ENCODE measurements at regions not wholly inside any gene's neighbourhood (a gene's known extent, or its start where the extent isn't known, plus 50 kb on each side); places are given as distances from the start of the nearest gene placed in this dataset.

DNA sequence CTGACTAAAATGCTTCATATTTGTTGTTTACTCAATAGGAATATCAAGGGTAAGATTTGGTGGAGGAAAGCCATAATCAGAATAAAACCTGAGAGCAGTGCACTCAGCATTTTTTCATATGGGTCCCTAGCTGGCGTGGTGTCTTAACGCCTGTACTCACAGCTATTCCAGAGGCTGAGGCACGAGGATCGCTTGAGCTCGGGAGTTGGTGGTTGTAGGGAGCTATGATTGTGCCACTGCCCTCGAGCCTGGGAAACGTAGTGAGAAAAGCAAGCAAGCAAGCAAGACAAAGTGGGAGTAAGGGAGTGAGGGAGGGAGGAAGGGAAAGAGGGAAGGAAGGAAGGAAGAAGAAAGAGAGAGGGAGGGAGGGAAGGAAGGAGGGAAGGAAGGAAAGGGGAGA lies 242.5 kb downstream of the OR4C45 start (continued):
- TF ChIP-seq, protein P1, sequence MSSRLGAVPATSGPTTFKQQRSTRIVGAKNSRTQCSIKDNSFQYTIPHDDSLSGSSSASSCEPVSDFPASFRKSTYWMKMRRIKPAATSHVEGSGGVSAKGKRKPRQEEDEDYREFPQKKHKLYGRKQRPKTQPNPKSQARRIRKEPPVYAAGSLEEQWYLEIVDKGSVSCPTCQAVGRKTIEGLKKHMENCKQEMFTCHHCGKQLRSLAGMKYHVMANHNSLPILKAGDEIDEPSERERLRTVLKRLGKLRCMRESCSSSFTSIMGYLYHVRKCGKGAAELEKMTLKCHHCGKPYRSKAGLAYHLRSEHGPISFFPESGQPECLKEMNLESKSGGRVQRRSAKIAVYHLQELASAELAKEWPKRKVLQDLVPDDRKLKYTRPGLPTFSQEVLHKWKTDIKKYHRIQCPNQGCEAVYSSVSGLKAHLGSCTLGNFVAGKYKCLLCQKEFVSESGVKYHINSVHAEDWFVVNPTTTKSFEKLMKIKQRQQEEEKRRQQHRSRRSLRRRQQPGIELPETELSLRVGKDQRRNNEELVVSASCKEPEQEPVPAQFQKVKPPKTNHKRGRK (CRISPR knock-in tag; IDR thresholded peaks at IDR 0.05; ENCODE audit: borderline replicate concordance) = no peak
- no peak for TF ChIP-seq IRF2 (CRISPR knock-in tag; IDR thresholded peaks at IDR 0.05; ENCODE audit: borderline replicate concordance, low read depth)

DNA sequence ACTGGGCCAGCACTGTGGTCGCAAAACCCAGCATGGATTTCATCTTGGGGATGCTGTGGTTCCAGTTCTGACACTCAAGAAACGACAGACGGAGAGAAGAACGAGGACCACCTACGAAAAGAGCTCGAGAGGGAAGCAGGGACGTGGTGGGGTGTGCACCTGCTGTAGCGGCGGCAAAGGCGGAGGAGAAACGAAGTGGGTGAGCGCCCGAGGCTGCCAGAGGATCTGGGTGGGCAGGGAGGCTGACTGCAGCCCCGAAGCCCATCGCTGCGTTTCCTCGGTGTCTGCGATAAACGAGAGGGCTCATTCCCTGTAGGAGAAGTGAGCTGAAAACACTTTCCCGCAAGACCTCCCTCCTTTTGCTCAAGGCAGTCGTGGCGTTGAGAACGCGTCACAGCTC lies 246.1 kb downstream of the OR4C45 start:
- H3K9me3 Mint-ChIP-seq = peaks cover 85% of the 10 kb centered on the region
- ATAC-seq (no peak), DNase-seq (ENCODE audit: low spot score) (no peak)
- ChIA-PET CTCF (no interaction called here), POLR2A (no interaction called here)
- H3K36me3 Mint-ChIP-seq = peaks cover 78% of the 10 kb centered on the region
- H3K4me3 Mint-ChIP-seq = no peak overlapping the region
- no peak overlapping the region for H3K27ac Mint-ChIP-seq
- no peaks in the 10 kb centered on the region for H3K4me1 Mint-ChIP-seq
- peaks cover 31% of the 10 kb centered on the region for H3K27me3 Mint-ChIP-seq (ENCODE audit: low read depth)
- TF ChIP-seq AFF4 (CRISPR knock-in tag; IDR thresholded peaks at IDR 0.05; ENCODE audit: borderline replicate concordance) (no peak), KAT7 (CRISPR knock-in tag; IDR thresholded peaks at IDR 0.05; ENCODE audit: borderline replicate concordance) (no peak), ATF6 (CRISPR knock-in tag; IDR thresholded peaks at IDR 0.05) (no peak), ZNF138 (CRISPR knock-in tag; conservative IDR thresholded peaks at IDR 0.05) (no peak), ZBTB21 (CRISPR knock-in tag; IDR thresholded peaks at IDR 0.05; ENCODE audit: borderline replicate concordance) (no peak), ERG (CRISPR knock-in tag; IDR thresholded peaks at IDR 0.05) (no peak), ETV6 (CRISPR knock-in tag; IDR thresholded peaks at IDR 0.05) (no peak), SOX15 (CRISPR knock-in tag; IDR thresholded peaks at IDR 0.05) (no peak), ATF1 (CRISPR knock-in tag; IDR thresholded peaks at IDR 0.05) (no peak), JAZF1 (CRISPR knock-in tag; IDR thresholded peaks at IDR 0.05) (no peak), ARID4B (CRISPR knock-in tag; IDR thresholded peaks at IDR 0.05; ENCODE audit: borderline replicate concordance) (no peak), GTF2I (CRISPR knock-in tag; conservative IDR thresholded peaks at IDR 0.05) (no peak)
- TF ChIP-seq, protein P2, sequence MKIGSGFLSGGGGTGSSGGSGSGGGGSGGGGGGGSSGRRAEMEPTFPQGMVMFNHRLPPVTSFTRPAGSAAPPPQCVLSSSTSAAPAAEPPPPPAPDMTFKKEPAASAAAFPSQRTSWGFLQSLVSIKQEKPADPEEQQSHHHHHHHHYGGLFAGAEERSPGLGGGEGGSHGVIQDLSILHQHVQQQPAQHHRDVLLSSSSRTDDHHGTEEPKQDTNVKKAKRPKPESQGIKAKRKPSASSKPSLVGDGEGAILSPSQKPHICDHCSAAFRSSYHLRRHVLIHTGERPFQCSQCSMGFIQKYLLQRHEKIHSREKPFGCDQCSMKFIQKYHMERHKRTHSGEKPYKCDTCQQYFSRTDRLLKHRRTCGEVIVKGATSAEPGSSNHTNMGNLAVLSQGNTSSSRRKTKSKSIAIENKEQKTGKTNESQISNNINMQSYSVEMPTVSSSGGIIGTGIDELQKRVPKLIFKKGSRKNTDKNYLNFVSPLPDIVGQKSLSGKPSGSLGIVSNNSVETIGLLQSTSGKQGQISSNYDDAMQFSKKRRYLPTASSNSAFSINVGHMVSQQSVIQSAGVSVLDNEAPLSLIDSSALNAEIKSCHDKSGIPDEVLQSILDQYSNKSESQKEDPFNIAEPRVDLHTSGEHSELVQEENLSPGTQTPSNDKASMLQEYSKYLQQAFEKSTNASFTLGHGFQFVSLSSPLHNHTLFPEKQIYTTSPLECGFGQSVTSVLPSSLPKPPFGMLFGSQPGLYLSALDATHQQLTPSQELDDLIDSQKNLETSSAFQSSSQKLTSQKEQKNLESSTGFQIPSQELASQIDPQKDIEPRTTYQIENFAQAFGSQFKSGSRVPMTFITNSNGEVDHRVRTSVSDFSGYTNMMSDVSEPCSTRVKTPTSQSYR (CRISPR knock-in tag; IDR thresholded peaks at IDR 0.05) = no peak
